Stimulated activated naive CD8-positive, alpha-beta T cell treated with anti-CD3 and anti-CD28 coated beads, Interleukin-15, amount 100 ng/mL, for 72 hours (primary cell): ENCODE measurements at regions not wholly inside any gene's neighbourhood (a gene's known extent, or its start where the extent isn't known, plus 50 kb on each side); places are given as distances from the start of the nearest gene placed in this dataset.
"Not testable (repeated sequence)": the region's sequence is repeated elsewhere in the genome, so short reads cannot be mapped to it uniquely, and the experiment has no call there.

Source experiments
- ATAC-seq: fragments of 150-1000 bp; cut with Tn5 transposase; 2 replicates; pipeline ENCODE4 v1.10.0; 2021; ENCODE audit warnings: mild to moderate bottlenecking, moderate library complexity
- DNase-seq, 2 donors: peaks; one replicate each; pipeline ENCODE4 v3.0.0; 2021 to 2022
- H3K27ac Mint-ChIP-seq, 2 donors: one replicate each; pipeline ENCODE4 v1.8.0; 2022; ENCODE audit warnings: mild to moderate bottlenecking in 2 of 2, mixed read lengths in 2 of 2, moderate library complexity in 2 of 2
- H3K27me3 Mint-ChIP-seq: one replicate; pipeline ENCODE4 v1.8.0; 2022; ENCODE audit warnings: mixed read lengths
- H3K4me1 Mint-ChIP-seq: one replicate; pipeline ENCODE4 v1.8.0; 2022; ENCODE audit warnings: mild to moderate bottlenecking, mixed read lengths
- H3K4me3 Mint-ChIP-seq, 2 donors: one replicate each; pipeline ENCODE4 v1.8.0; 2022; ENCODE audit warnings: mild to moderate bottlenecking in 2 of 2, mixed read lengths in 2 of 2, moderate library complexity in 1 of 2
- H3K9me3 Mint-ChIP-seq, 2 donors: one replicate each; pipeline ENCODE4 v1.8.0; 2022; ENCODE audit warnings: mixed read lengths in 2 of 2

- ATAC-seq (no peak), DNase-seq (no peak)
- Mint-ChIP-seq H3K4me1 (no peaks in the 10 kb centered on the region), H3K27ac (no peak overlapping the region), H3K4me3 (no peak overlapping the region), H3K27me3 (no peaks in the 10 kb centered on the region), H3K9me3 (peaks cover 0 to 4% of the 10 kb centered on the region in 2 donors)
Measured at GRCh38 chr4:148674876-148675275, 232.7 kb upstream of the NR3C2 start.

GRCh38 chr4:148664636-148665035, 222.4 kb upstream of the NR3C2 start:
- Mint-ChIP-seq H3K27ac (peak overlapping the region in 1 of 2 donors; percentile 48), H3K27me3 (no peaks in the 10 kb centered on the region), H3K4me3 (no peak overlapping the region), H3K9me3 (peaks cover 0 to 8% of the 10 kb centered on the region in 2 donors), H3K4me1 (peaks cover 7% of the 10 kb centered on the region)
- ATAC-seq (no peak), DNase-seq (no peak)

DNA sequence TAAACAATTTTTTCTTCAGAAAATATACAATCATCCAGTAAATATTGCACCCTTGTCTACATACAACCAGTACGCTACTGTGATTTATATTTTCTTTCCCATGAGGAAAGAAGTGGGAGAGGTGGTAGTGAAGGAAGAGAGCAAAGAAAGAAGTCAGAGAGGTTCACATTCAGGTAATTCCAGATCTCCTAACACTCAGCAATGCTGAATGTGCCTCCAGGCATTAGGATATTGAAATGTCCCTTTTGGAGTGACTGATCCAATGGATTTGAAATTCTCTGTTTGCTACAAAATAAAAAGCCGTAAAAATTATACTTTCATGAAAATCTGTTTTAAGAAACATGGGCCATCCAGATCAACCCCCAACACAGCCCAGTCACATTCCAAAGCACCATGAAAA, 211.9 kb upstream of the NR3C2 start:
- H3K27me3 Mint-ChIP-seq = no peaks in the 10 kb centered on the region
- H3K4me3 Mint-ChIP-seq = no peak overlapping the region
- DNase-seq = no peak
- H3K9me3 Mint-ChIP-seq = no peaks in the 10 kb centered on the region
- H3K4me1 Mint-ChIP-seq = peaks cover 11% of the 10 kb centered on the region
- ATAC-seq = no peak
- no peak overlapping the region for H3K27ac Mint-ChIP-seq

DNA sequence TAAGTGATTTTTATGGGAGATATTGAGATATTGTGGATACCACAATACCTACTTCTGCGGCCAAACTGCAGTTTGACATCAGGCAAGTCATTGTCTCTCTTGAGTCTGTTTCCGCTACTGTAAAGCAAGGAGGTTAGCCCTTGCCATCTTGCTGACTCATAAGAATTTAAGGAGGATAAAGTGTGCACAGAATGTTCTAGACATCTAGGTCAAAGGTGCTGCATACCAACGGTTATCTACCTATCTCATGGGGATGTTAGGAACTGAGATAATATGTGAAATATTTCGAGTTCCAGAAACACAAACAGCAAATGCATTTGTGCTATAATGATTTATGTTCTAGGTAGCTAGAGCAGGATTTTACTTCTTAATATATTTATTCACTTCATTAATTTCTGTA, 211.5 kb upstream of the NR3C2 start:
- Mint-ChIP-seq H3K4me1 (peaks cover 11% of the 10 kb centered on the region), H3K4me3 (no peak overlapping the region), H3K9me3 (no peaks in the 10 kb centered on the region), H3K27me3 (no peaks in the 10 kb centered on the region), H3K27ac (no peak overlapping the region)
- no peak for ATAC-seq
- DNase-seq = no peak

GRCh38 chr4:148651991-148652390, 209.8 kb upstream of the NR3C2 start:
- H3K4me1 Mint-ChIP-seq = peaks cover 6% of the 10 kb centered on the region
- no peaks in the 10 kb centered on the region for H3K27me3 Mint-ChIP-seq
- H3K27ac Mint-ChIP-seq = no peak overlapping the region
- DNase-seq = no peak
- H3K9me3 Mint-ChIP-seq = no peaks in the 10 kb centered on the region
- no peak for ATAC-seq
- no peak overlapping the region for H3K4me3 Mint-ChIP-seq

DNA sequence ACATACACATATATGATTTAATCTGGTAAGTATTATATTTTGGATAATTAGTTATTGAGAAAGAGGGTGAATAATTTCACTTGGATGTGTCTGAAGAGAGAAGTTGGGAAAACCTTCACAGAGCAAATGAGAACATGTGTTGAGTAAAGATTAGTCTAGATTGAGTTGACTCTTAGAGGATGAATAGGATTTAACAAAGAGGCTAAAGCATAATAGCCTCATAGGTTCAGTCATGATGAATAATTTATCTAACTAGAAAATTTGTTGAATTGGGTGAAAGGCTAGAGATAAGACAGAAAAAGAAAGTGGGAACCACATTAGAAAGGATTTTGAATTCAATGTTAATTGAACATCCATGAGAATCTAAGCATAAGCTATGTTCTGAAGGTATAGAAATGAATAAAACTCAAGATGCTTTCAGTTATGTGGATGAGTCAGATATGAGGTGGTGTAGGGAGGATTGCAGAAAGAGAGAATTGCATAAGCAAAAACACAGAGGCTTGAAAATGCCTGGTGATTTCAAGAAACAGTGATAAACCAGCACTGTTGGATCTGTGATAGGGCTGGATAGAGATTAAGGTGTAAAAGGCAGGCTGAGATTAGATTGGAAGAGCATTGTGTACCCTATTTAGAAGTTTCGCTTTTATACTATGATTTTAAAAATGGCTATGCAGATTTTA, 207.6 kb upstream of the NR3C2 start:
- ATAC-seq (peak; percentile 88), DNase-seq (no peak)
- Mint-ChIP-seq H3K27me3 (no peaks in the 10 kb centered on the region), H3K4me1 (peaks cover 6% of the 10 kb centered on the region), H3K27ac (no peak overlapping the region), H3K9me3 (peaks cover 0 to 6% of the 10 kb centered on the region in 2 donors), H3K4me3 (no peak overlapping the region)

DNA sequence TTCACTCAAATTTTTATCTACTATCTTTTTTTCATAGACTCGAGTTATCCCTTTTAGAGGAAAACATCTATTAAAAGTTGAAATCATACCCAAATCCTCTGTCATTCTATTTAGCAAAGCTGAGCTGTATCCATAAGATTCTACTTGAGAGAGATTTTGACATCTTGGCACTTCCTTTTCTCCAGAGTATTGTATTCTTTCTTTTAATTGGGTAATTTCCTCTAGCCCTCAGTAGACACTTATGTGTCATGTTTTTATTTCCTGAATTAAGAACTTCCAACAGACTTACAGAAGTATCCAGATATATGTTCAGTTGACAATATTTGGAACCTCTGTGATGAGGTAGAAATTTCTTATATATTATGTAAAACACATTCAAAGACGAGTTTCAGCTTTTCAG, 201.6 kb upstream of the NR3C2 start:
- H3K9me3 Mint-ChIP-seq = peaks cover 14 to 17% of the 10 kb centered on the region in 2 donors
- no peak for ATAC-seq
- H3K4me1 Mint-ChIP-seq = no peaks in the 10 kb centered on the region
- DNase-seq = no peak
- H3K27me3 Mint-ChIP-seq = no peaks in the 10 kb centered on the region
- H3K4me3 Mint-ChIP-seq = no peak overlapping the region
- H3K27ac Mint-ChIP-seq = no peak overlapping the region

- ATAC-seq = no peak
- Mint-ChIP-seq H3K27me3 (no peaks in the 10 kb centered on the region), H3K9me3 (peaks cover 14 to 22% of the 10 kb centered on the region in 2 donors), H3K4me1 (no peaks in the 10 kb centered on the region), H3K4me3 (no peak overlapping the region), H3K27ac (no peak overlapping the region)
- no peak for DNase-seq
Measured at GRCh38 chr4:148642907-148643306, 200.7 kb upstream of the NR3C2 start.

DNA sequence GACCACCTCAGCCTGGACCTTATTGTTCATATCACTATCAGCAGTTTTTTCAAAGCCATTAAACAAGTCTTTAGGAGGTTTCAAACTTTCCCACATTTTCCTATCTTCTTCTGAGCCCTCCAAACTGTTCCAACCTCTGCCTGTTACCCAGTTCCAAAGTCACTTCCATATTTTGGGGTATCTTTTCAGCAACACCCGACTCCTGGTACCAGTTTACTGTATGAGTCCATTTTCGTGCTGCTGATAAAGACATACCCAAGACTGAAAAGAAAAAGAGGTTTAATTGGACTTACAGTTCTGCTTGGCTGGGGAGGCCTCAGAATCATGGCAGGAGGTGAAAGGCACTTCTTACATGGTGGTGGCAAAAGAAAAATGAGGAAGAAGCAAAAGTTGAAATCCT, 195.9 kb upstream of the NR3C2 start:
- not testable (repeated sequence) for H3K27ac Mint-ChIP-seq, H3K4me3 Mint-ChIP-seq, H3K4me1 Mint-ChIP-seq, DNase-seq, ATAC-seq, H3K27me3 Mint-ChIP-seq
- peaks cover 28 to 42% of the 10 kb centered on the region in 2 donors for H3K9me3 Mint-ChIP-seq

GRCh38 chr4:148637453-148637852, 195.2 kb upstream of the NR3C2 start:
- peaks cover 25 to 42% of the 10 kb centered on the region in 2 donors for H3K9me3 Mint-ChIP-seq
- H3K4me1 Mint-ChIP-seq, ATAC-seq, DNase-seq, H3K4me3 Mint-ChIP-seq, H3K27ac Mint-ChIP-seq, H3K27me3 Mint-ChIP-seq: not testable (repeated sequence)

DNA sequence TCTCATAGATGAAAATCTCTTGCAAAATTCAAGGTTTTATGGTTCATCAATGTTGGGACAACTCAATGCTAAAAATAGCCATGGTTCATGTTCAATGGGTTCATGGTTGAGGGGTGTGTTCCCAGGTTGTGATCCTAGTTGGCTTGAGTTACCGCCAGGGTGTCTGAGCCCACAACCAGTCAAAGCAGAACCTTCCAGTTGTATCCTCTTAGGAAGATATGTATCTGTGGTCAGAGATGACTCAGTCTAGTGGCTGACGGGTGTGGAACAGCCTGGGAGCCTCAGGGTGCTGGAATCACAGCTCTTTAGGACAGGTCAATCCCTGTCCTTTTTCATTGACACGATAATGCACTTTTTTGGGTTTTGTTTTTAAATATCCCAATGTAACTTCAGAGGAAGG, 192.3 kb upstream of the NR3C2 start:
- no peak overlapping the region for H3K27ac Mint-ChIP-seq
- H3K9me3 Mint-ChIP-seq = peaks cover 18 to 35% of the 10 kb centered on the region in 2 donors
- DNase-seq (no peak), ATAC-seq (no peak)
- no peak overlapping the region for H3K4me3 Mint-ChIP-seq
- H3K4me1 Mint-ChIP-seq = no peaks in the 10 kb centered on the region
- no peaks in the 10 kb centered on the region for H3K27me3 Mint-ChIP-seq

DNA sequence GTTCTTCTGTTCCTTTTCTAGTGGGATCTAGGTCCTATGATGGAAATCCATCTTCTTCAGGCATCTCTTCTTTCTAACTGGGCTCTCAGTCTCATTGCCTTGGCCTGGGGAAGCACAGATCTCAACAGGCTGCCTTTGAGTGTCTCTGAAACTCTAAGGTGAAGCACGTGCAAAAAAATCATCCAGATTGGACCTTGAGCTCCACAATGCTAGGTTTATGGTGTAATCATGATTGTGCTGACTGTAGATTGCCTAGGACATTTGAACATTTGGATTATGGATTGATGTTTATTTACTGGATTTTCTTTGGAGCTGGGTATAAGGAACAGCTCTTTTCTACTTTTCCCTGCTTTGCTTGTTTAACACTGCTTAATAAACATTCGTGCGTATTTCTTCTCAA, 191.5 kb upstream of the NR3C2 start:
- no peaks in the 10 kb centered on the region for H3K4me1 Mint-ChIP-seq
- no peaks in the 10 kb centered on the region for H3K27me3 Mint-ChIP-seq
- no peak overlapping the region for H3K27ac Mint-ChIP-seq
- H3K4me3 Mint-ChIP-seq = no peak overlapping the region
- no peak for DNase-seq
- no peak for ATAC-seq
- H3K9me3 Mint-ChIP-seq = peaks cover 14 to 30% of the 10 kb centered on the region in 2 donors

DNA sequence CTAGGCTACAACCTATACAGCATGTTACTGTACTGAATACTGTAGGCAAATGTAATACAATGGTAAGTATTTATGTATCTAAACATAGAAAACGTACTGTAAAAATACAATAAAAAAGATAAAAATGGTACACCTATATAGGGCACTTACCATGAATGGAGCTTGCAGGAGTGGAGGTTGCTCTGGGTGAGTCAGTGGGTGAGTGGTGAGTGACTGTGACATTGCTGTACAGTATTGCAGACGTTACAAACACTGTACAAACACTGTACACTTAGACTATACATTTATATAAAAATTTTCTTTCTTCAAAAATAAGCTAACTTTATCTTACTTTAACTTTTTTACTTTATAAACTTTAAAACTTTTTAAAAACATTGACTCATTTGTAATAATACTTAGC, 190.3 kb upstream of the NR3C2 start:
- ATAC-seq (no peak), DNase-seq (no peak)
- Mint-ChIP-seq H3K27ac (no peak overlapping the region), H3K4me3 (no peak overlapping the region), H3K27me3 (no peaks in the 10 kb centered on the region), H3K9me3 (peaks cover 14 to 23% of the 10 kb centered on the region in 2 donors), H3K4me1 (no peaks in the 10 kb centered on the region)

DNA sequence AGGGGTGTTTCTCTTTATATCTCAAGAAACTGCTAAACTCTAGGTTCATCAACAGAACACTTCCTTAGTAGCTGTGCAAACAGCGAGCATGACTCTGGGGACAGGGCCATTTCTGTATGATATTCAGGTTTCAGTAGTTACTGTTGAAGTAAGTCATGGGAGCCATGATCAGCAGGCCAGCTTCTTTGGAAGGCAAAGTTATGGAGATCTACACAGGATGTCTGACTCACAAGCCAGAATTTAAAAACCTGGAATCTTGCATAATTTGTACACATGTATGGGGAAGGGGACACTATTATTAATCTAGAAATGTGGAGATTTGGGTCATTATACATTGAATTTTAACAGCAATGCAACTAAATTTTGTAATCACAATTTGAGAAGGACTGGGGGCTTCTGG, 187.8 kb upstream of the NR3C2 start:
- no peak for ATAC-seq
- H3K4me1 Mint-ChIP-seq = no peaks in the 10 kb centered on the region
- no peak for DNase-seq
- H3K27ac Mint-ChIP-seq = no peak overlapping the region
- no peaks in the 10 kb centered on the region for H3K27me3 Mint-ChIP-seq
- no peak overlapping the region for H3K4me3 Mint-ChIP-seq
- peaks cover 0 to 14% of the 10 kb centered on the region in 2 donors for H3K9me3 Mint-ChIP-seq

- H3K27ac Mint-ChIP-seq = no peak overlapping the region
- peaks cover 17 to 38% of the 10 kb centered on the region in 2 donors for H3K9me3 Mint-ChIP-seq
- no peak overlapping the region for H3K4me3 Mint-ChIP-seq
- no peak for DNase-seq
- no peaks in the 10 kb centered on the region for H3K4me1 Mint-ChIP-seq
- no peak for ATAC-seq
- no peaks in the 10 kb centered on the region for H3K27me3 Mint-ChIP-seq
Measured at GRCh38 chr4:148618856-148619255, 176.6 kb upstream of the NR3C2 start.

- no peak overlapping the region for H3K4me3 Mint-ChIP-seq
- no peaks in the 10 kb centered on the region for H3K4me1 Mint-ChIP-seq
- DNase-seq (no peak), ATAC-seq (no peak)
- H3K27me3 Mint-ChIP-seq = no peaks in the 10 kb centered on the region
- H3K9me3 Mint-ChIP-seq = peaks cover 8 to 9% of the 10 kb centered on the region in 2 donors
- H3K27ac Mint-ChIP-seq = no peak overlapping the region
Measured at GRCh38 chr4:148608968-148609367, 166.8 kb upstream of the NR3C2 start.
